Neuronal stem cell (in vitro differentiated cells): ENCODE measurements at regions not wholly inside any gene's neighbourhood (a gene's known extent, or its start where the extent isn't known, plus 50 kb on each side); places are given as distances from the start of the nearest gene placed in this dataset.
A peak's percentile ranks its signal among the peaks of the same experiment; 100 is the strongest.

Experiments
- DNase-seq: peaks from one replicate; pipeline ENCODE4 v3.0.0-alpha.2; 2013; ENCODE audit warnings: low spot score
- H2AFZ ChIP-seq: one replicate; pipeline ENCODE4 v1.6.1; 2013; ENCODE audit warnings: mild to moderate bottlenecking, low read length, inconsistent platforms
- H2AK5ac ChIP-seq: 2 replicates; pipeline ENCODE4 v1.6.1; 2013; ENCODE audit warnings: low read depth, mild to moderate bottlenecking, inconsistent platforms, low read length, moderate library complexity, mixed read lengths
- H2BK120ac ChIP-seq: 2 replicates; pipeline ENCODE4 v1.6.1; 2013; ENCODE audit warnings: low read depth, mild to moderate bottlenecking, inconsistent platforms, low read length, moderate library complexity, mixed read lengths
- H2BK12ac ChIP-seq: one replicate; pipeline ENCODE4 v1.6.1; 2013; ENCODE audit warnings: low read length, inconsistent platforms
- H2BK15ac ChIP-seq: 2 replicates; pipeline ENCODE4 v1.6.1; 2013; ENCODE audit warnings: mild to moderate bottlenecking, low read length, inconsistent platforms, mixed read lengths
- H2BK5ac ChIP-seq: one replicate; pipeline ENCODE4 v1.6.1; 2013; ENCODE audit warnings: inconsistent platforms, mild to moderate bottlenecking, low read length, moderate library complexity
- H3K14ac ChIP-seq: one replicate; pipeline ENCODE4 v1.6.1; 2013; ENCODE audit warnings: low read length, inconsistent platforms
- H3K18ac ChIP-seq: 2 replicates; pipeline ENCODE4 v1.6.1; 2013; ENCODE audit warnings: low read length, inconsistent platforms
- H3K23ac ChIP-seq: 2 replicates; pipeline ENCODE4 v1.6.1; 2013; ENCODE audit warnings: low read depth, mild to moderate bottlenecking, mixed read lengths, low read length, inconsistent platforms; ENCODE audit not compliant: poor library complexity
- H3K27ac ChIP-seq: replicated peaks from 3 replicates; pipeline ENCODE4 v1.5.1; 2013; ENCODE audit warnings: low read length, inconsistent platforms
- H3K27me3 ChIP-seq, 3 experiments: 2 replicates each; pipeline ENCODE4 v1.6.1; 2013; ENCODE audit warnings: low read length in 3 of 3, mild to moderate bottlenecking in 2 of 3, inconsistent platforms in 1 of 3, low read depth in 1 of 3, mixed read lengths in 1 of 3, moderate library complexity in 1 of 3; ENCODE audit not compliant: control insufficient read depth in 3 of 3, insufficient read depth in 3 of 3
- H3K36me3 ChIP-seq, 2 donors: replicated peaks in 1 of 2; 2 replicates each; pipeline ENCODE4 v1.6.1; 2013; ENCODE audit warnings: low read length in 2 of 2; ENCODE audit not compliant: control insufficient read depth in 2 of 2, insufficient read depth in 2 of 2
- H3K4ac ChIP-seq: 2 replicates; pipeline ENCODE4 v1.6.1; 2013; ENCODE audit warnings: inconsistent platforms, mild to moderate bottlenecking, low read length, moderate library complexity
- H3K4me1 ChIP-seq, 2 donors: 1 replicate in 1 of 2; 2 replicates in 1 of 2; pipeline ENCODE4 v1.6.1; 2013; ENCODE audit warnings: low read length in 2 of 2, low read depth in 1 of 2; ENCODE audit not compliant: control insufficient read depth in 2 of 2, insufficient read depth in 1 of 2
- H3K4me2 ChIP-seq: one replicate; pipeline ENCODE4 v1.6.1; 2013; ENCODE audit warnings: mild to moderate bottlenecking, low read length, inconsistent platforms; ENCODE audit not compliant: insufficient read depth, poor library complexity, severe bottlenecking
- H3K4me3 ChIP-seq, 2 donors: 2 replicates each; pipeline ENCODE4 v1.5.1; 2013; ENCODE audit warnings: low read length in 2 of 2, mild to moderate bottlenecking in 2 of 2, inconsistent platforms in 1 of 2, moderate library complexity in 1 of 2
- H3K79me1 ChIP-seq: one replicate; pipeline ENCODE4 v1.6.1; 2013; ENCODE audit warnings: low read depth, mild to moderate bottlenecking, inconsistent platforms, low read length, moderate library complexity
- H3K9ac ChIP-seq: one replicate; pipeline ENCODE4 v1.6.1; 2013; ENCODE audit warnings: mild to moderate bottlenecking, low read depth, low read length, inconsistent platforms; ENCODE audit not compliant: poor library complexity
- H3K9me3 ChIP-seq, 2 donors: replicated peaks in 1 of 2; 2 replicates each; pipeline versions ENCODE3 to v1.6.1; 2013; ENCODE audit warnings: low read length in 2 of 2, mild to moderate bottlenecking in 2 of 2, inconsistent platforms in 1 of 2, low read depth in 1 of 2, mixed read lengths in 1 of 2, moderate library complexity in 1 of 2; ENCODE audit not compliant: control insufficient read depth in 2 of 2, insufficient read depth in 1 of 2
- H4K8ac ChIP-seq: one replicate; pipeline ENCODE4 v1.6.1; 2013; ENCODE audit warnings: low read depth, mild to moderate bottlenecking, inconsistent platforms, low read length, moderate library complexity
- H4K91ac ChIP-seq: one replicate; pipeline ENCODE4 v1.6.1; 2013; ENCODE audit warnings: low read length, low read depth, mild to moderate bottlenecking, inconsistent platforms; ENCODE audit not compliant: poor library complexity
- WGBS, 2 donors: extraction: QIAGEN DNeasy Blood & Tissue Kit; methylation state at CpG; one replicate each; pipeline ENCODE4 v1.1.7; 2013; ENCODE audit warnings: missing lambda C conversion rate in 2 of 2, mixed read lengths in 1 of 2; ENCODE audit not compliant: insufficient read length in 2 of 2, insufficient replicate concordance in 1 of 2; ENCODE audit errors: extremely low coverage in 2 of 2; 5-methylcytosine and 5-hydroxymethylcytosine counted together

DNA sequence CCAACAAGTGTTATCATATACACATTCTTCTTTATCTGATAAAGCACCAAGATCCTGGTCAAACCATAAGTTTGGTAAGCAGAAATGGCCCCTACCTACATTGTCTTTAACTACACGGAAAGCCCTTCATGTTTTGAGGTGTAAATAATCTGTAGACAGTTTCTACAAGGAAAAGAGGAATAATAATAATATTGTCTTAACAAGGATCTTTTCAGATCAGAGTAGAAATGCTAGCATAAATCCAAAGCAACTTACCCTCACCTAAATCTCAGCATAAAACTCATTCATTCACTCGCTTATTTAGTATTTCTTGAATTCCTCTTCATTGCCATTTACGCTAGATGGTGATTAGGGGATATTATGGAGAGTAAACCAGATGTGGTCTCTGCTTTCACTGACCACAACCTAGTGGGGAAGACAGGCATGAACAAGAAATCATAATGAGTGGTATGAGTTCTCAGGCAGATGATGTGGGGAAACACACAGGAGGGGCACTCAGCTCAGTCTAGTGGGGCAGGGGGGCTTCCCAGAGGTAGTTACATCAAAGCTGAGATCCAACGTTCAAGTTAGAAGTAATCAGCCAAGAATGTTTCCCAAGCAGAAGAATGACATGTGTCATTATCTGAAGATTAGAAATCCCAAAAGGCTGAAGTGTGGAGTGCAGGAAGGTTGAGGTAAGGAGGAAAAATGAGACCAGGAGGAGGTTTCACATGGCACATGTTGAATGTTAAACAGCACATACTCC, 65.4 kb upstream of the ZC3H12C start:
- no CpG with 5 or more reads among the region's 4 CpGs for WGBS, 2 donors
- DNase-seq = no peak
- Histone ChIP-seq H2AFZ (no peak overlapping the region), H3K14ac (no peak overlapping the region), H4K91ac (no peak overlapping the region), H3K4me2 (no peak overlapping the region), H2BK12ac (no peak overlapping the region), H2AK5ac (no peak overlapping the region), H2BK5ac (no peak overlapping the region), H2BK120ac (no peak overlapping the region), H3K9ac (no peak overlapping the region), H4K8ac (no peak overlapping the region), H3K4me3 (no peak overlapping the region), H3K23ac (no peak overlapping the region), H3K27me3 (no peaks in the 10 kb centered on the region), H3K4ac (no peak overlapping the region), H3K9me3 (peaks cover 1 to 5% of the 10 kb centered on the region in 2 donors), H3K18ac (no peak overlapping the region), H3K79me1 (no peaks in the 10 kb centered on the region), H3K27ac (no peak overlapping the region), H3K36me3 (no peaks in the 10 kb centered on the region), H3K4me1 (peaks cover 6 to 23% of the 10 kb centered on the region in 2 donors), H2BK15ac (no peak overlapping the region)

DNA sequence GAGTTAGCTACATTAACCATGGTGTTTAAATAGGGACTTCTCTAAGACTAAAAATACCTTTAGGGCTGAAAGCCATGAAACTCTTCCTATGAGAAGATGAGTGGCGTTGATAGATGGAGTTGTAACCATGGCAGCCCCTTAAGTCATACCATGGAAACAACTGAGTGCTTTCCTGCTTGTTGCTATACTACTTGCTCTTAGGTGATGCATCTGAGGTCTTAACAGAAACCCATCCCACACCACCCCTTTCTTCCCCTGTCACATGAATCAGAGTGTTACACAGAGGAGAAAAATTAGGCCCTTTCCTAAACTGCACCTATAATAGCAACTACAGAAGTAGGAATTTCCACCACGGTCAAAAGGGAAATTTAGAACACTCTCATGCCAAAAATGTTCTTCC, 64.3 kb upstream of the ZC3H12C start:
- DNase-seq = no peak
- Histone ChIP-seq H3K36me3 (no peaks in the 10 kb centered on the region), H3K9ac (no peak overlapping the region), H3K27ac (no peak overlapping the region), H4K8ac (no peak overlapping the region), H3K9me3 (peaks cover 1 to 5% of the 10 kb centered on the region in 2 donors), H3K4me1 (peaks cover 9 to 28% of the 10 kb centered on the region in 2 donors), H3K18ac (no peak overlapping the region), H3K4ac (no peak overlapping the region), H2BK5ac (no peak overlapping the region), H2BK15ac (no peak overlapping the region), H3K79me1 (no peaks in the 10 kb centered on the region), H2BK120ac (no peak overlapping the region), H3K27me3 (no peaks in the 10 kb centered on the region), H3K14ac (no peak overlapping the region), H3K4me3 (no peak overlapping the region), H4K91ac (no peak overlapping the region), H2AK5ac (no peak overlapping the region), H2BK12ac (no peak overlapping the region), H3K4me2 (no peak overlapping the region), H3K23ac (no peak overlapping the region), H2AFZ (no peak overlapping the region)
- WGBS, 2 donors = no CpG with 5 or more reads among the region's 2 CpGs

GRCh38 chr11:110029714-110030113, 63.5 kb upstream of the ZC3H12C start:
- H3K79me1 ChIP-seq = no peaks in the 10 kb centered on the region
- H3K4me1 ChIP-seq = peaks cover 9 to 28% of the 10 kb centered on the region in 2 donors
- no peak overlapping the region for H2AK5ac ChIP-seq
- H2BK120ac ChIP-seq = no peak overlapping the region
- no peaks in the 10 kb centered on the region for H3K36me3 ChIP-seq
- H3K9ac ChIP-seq = no peak overlapping the region
- H3K4me3 ChIP-seq = no peak overlapping the region
- peaks cover 1 to 5% of the 10 kb centered on the region in 2 donors for H3K9me3 ChIP-seq
- no peak overlapping the region for H3K23ac ChIP-seq
- DNase-seq = no peak
- H3K27me3 ChIP-seq = no peaks in the 10 kb centered on the region
- no peak overlapping the region for H2BK12ac ChIP-seq
- H2BK5ac ChIP-seq = no peak overlapping the region
- no peak overlapping the region for H2BK15ac ChIP-seq
- H3K14ac ChIP-seq = no peak overlapping the region
- no peak overlapping the region for H3K4ac ChIP-seq
- WGBS, 2 donors = no CpG with 5 or more reads among the region's 6 CpGs
- no peak overlapping the region for H4K8ac ChIP-seq
- H3K27ac ChIP-seq = no peak overlapping the region
- H3K18ac ChIP-seq = no peak overlapping the region
- H2AFZ ChIP-seq = peak overlapping the region; percentile 35
- H3K4me2 ChIP-seq = no peak overlapping the region
- no peak overlapping the region for H4K91ac ChIP-seq

DNA sequence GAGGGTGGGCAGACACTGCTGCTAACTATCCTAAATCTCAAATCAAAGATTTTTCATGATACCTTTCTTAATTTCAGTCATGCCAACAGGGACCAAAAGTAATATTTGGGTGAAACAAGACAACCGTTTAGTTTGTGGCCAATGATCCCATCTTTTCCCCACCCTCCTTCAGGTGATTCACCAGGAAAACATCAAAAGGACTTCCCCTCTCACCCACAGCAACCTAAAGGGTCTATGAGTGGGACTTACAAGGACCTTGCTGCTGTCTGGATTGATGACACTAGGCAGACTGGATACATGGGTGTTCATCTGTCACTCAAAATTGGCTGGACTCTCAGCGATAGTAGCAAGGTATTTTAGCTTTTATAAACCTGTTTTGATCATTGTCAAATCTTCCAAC, 62.0 kb upstream of the ZC3H12C start:
- Histone ChIP-seq H3K9ac (no peak overlapping the region), H4K91ac (no peak overlapping the region), H3K4me2 (no peak overlapping the region), H3K79me1 (no peaks in the 10 kb centered on the region), H3K9me3 (peaks cover 1 to 5% of the 10 kb centered on the region in 2 donors), H2AFZ (no peak overlapping the region), H2BK120ac (no peak overlapping the region), H3K27ac (no peak overlapping the region), H2AK5ac (no peak overlapping the region), H3K4ac (no peak overlapping the region), H2BK5ac (no peak overlapping the region), H3K14ac (no peak overlapping the region), H2BK12ac (no peak overlapping the region), H3K23ac (no peak overlapping the region), H2BK15ac (no peak overlapping the region), H3K36me3 (no peaks in the 10 kb centered on the region), H3K18ac (no peak overlapping the region), H3K4me1 (peaks cover 9 to 28% of the 10 kb centered on the region in 2 donors), H3K27me3 (no peaks in the 10 kb centered on the region), H3K4me3 (no peak overlapping the region), H4K8ac (no peak overlapping the region)
- DNase-seq = no peak
- no CpG with 5 or more reads among the region's 2 CpGs for WGBS, 2 donors
